Naive thymus-derived CD8-positive, alpha-beta T cell (primary cell): ENCODE measurements at regions not wholly inside any gene's neighbourhood (a gene's known extent, or its start where the extent isn't known, plus 50 kb on each side); places are given as distances from the start of the nearest gene placed in this dataset.

ENCODE experiments used
- ATAC-seq, 2 donors: fragments of 150-1000 bp; cut with Tn5 transposase in 1 of 2; sonication (Bioruptor Pico), chemical (Tn5 transposase) in 1 of 2; 1 replicate in 1 of 2; 2 replicates in 1 of 2; pipeline ENCODE4 v1.10.0; 2021; ENCODE audit warnings: mild to moderate bottlenecking in 2 of 2, moderate library complexity in 2 of 2
- POLR2A ChIA-PET: fragments of 350-600 bp; sonication (Branson Sonifier 250); formaldehyde crosslinking; loops from one replicate; lab custom pipeline; 2021; ENCODE audit warnings: antibody characterized with exemption; lab: Charles Lee
- DNase-seq, 10 donors: peaks; one replicate each; pipeline versions ENCODE4 v3.0.0 to v3.0.0-alpha.2; 2020 to 2022
- H3K27ac Mint-ChIP-seq, 10 donors: one replicate each; pipeline ENCODE4 v1.8.0; 2020 to 2022; ENCODE audit warnings: mild to moderate bottlenecking in 10 of 10, mixed read lengths in 10 of 10, moderate library complexity in 4 of 10, inconsistent platforms in 1 of 10
- H3K27me3 Mint-ChIP-seq, 5 donors: one replicate each; pipeline ENCODE4 v1.8.0; 2021 to 2022; ENCODE audit warnings: mixed read lengths in 5 of 5
- H3K36me3 Mint-ChIP-seq, 3 donors: one replicate each; pipeline ENCODE4 v1.8.0; 2020 to 2022; ENCODE audit warnings: mixed read lengths in 3 of 3, mild to moderate bottlenecking in 2 of 3, inconsistent platforms in 1 of 3
- H3K4me1 Mint-ChIP-seq, 4 donors: one replicate each; pipeline ENCODE4 v1.8.0; 2021 to 2022; ENCODE audit warnings: mixed read lengths in 4 of 4
- H3K4me3 Mint-ChIP-seq, 10 donors: one replicate each; pipeline ENCODE4 v1.8.0; 2020 to 2022; ENCODE audit warnings: mild to moderate bottlenecking in 10 of 10, mixed read lengths in 10 of 10, moderate library complexity in 6 of 10, inconsistent platforms in 1 of 10
- H3K9me3 Mint-ChIP-seq, 9 donors: one replicate each; pipeline ENCODE4 v1.8.0; 2020 to 2022; ENCODE audit warnings: mixed read lengths in 9 of 9, mild to moderate bottlenecking in 3 of 9, inconsistent platforms in 1 of 9, moderate library complexity in 1 of 9

DNA sequence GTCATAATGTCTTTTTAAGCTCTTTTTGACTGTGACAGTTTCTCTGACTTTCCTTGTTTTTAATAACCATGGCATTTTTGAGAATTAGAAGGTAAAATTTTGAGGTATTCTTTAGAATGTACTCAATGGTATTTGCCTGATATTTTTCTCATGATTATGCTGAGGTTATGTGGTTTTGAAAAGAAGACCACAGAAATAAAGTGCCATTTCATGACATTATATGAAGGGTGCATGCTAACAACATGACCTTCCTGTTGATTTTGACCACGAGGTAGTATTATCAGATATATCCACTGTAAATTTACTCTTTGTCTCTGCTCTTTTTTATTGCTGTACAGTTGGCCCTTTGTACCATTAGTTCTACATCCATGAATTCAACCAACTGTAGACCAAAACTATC, 1418.5 kb downstream of the PLA2G4A start:
- peaks cover 0 to 5% (median 0%) of the 10 kb centered on the region in 9 donors for H3K9me3 Mint-ChIP-seq
- no peaks in the 10 kb centered on the region for H3K27me3 Mint-ChIP-seq
- ATAC-seq, result no peak
- DNase-seq, result no peak
- no peak overlapping the region for H3K27ac Mint-ChIP-seq
- no peaks in the 10 kb centered on the region for H3K36me3 Mint-ChIP-seq
- POLR2A ChIA-PET, result no interaction called here
- H3K4me3 Mint-ChIP-seq, result no peak overlapping the region
- H3K4me1 Mint-ChIP-seq, result no peaks in the 10 kb centered on the region

DNA sequence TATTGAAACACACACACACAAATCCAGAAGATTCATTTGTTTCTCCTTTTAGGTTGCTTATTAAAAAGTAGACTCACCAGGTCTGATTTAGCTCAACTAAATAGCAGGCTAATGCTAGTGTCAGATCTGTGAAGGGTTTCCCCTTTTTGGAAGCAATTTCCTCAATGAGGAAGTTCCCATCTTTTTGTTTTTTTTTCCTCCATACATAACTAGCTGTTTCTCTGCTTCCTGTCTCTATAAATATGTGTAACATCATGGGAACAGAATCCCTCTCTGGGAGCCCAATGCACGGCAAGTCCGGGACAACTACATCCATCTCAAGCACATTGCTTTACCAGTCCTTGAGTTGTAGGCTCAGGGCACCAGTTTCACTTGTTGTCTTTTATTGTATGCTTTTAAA, 1421.1 kb downstream of the PLA2G4A start:
- ATAC-seq (no peak), DNase-seq (no peak)
- POLR2A ChIA-PET, result no interaction called here
- H3K36me3 Mint-ChIP-seq, result no peaks in the 10 kb centered on the region
- no peak overlapping the region for H3K27ac Mint-ChIP-seq
- no peak overlapping the region for H3K4me3 Mint-ChIP-seq
- no peaks in the 10 kb centered on the region for H3K27me3 Mint-ChIP-seq
- H3K9me3 Mint-ChIP-seq, result peaks cover 0 to 5% (median 0%) of the 10 kb centered on the region in 9 donors
- no peaks in the 10 kb centered on the region for H3K4me1 Mint-ChIP-seq

DNA sequence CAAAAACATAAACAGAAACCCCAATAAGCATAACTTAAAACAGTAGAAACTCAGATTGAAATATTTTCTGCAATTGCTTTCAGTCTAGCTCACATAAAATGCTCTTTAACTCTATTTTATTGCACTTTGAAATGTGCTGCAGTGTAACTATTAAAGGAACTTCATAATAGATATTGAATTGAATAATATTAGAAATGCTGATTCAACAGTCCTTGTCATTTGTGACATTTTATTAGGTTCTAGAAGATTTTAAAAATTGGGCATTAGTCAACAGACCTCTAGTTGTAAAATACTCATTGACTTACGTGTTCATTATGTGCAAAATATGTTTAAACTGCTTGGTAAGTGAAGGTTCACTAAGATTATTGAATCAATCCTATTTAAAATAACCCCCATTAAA, 1422.3 kb downstream of the PLA2G4A start:
- POLR2A ChIA-PET, result no interaction called here
- H3K27me3 Mint-ChIP-seq, result no peaks in the 10 kb centered on the region
- no peak for DNase-seq
- H3K9me3 Mint-ChIP-seq, result peaks cover 0 to 14% (median 5%) of the 10 kb centered on the region in 9 donors
- H3K4me1 Mint-ChIP-seq, result no peaks in the 10 kb centered on the region
- no peak for ATAC-seq
- no peak overlapping the region for H3K27ac Mint-ChIP-seq
- H3K36me3 Mint-ChIP-seq, result no peaks in the 10 kb centered on the region
- H3K4me3 Mint-ChIP-seq, result no peak overlapping the region

DNA sequence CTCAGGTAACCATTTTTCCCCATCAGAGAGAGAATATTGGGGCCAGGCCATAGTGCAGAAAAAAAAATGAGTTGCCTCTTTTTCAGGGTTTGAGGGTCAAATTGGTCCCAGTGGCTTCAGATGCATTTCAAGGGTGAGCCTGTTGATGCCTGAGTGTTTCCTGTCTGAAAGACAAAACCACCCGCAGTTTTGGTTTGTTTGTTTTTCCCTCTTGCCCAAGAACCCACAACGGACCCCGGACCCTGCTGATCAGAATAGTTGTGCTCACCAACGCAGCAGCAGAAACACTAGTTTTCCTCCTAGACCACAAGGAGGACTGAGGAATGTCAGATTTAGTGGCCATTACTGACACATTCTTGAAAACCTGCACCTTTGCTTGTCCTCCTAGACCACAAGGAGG, 1433.1 kb downstream of the PLA2G4A start:
- H3K36me3 Mint-ChIP-seq, result peaks cover 0 to 7% (median 0%) of the 10 kb centered on the region in 3 donors
- POLR2A ChIA-PET, result no interaction called here
- ATAC-seq, result no peak
- H3K27ac Mint-ChIP-seq, result no peak overlapping the region
- no peak overlapping the region for H3K4me3 Mint-ChIP-seq
- H3K27me3 Mint-ChIP-seq, result no peaks in the 10 kb centered on the region
- peaks cover 5 to 37% (median 31%) of the 10 kb centered on the region in 9 donors for H3K9me3 Mint-ChIP-seq
- DNase-seq, result no peak
- H3K4me1 Mint-ChIP-seq, result no peaks in the 10 kb centered on the region

DNA sequence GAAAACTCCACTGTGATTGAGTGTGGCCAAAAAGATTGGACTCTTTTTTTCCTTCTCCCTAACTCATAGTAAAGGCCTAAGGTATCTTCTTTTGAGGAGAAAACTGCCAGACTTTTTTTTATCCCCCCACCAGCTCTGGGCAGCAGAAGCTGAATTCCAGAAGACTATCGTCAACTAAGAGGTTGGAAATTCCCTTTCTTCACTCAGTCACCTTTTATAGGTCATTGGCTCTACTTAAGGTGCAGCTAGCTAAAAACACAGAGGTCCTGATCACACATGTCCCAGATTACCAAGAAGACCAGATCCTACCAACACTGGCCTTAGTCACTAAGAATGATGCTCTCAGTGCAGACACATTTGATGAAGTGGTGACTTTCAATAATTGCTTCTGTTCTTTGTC, 1441.2 kb downstream of the PLA2G4A start:
- DNase-seq (no peak), ATAC-seq (no peak)
- Mint-ChIP-seq H3K27me3 (no peaks in the 10 kb centered on the region), H3K4me3 (no peak overlapping the region), H3K36me3 (no peaks in the 10 kb centered on the region), H3K9me3 (peaks cover 0 to 16% (median 5%) of the 10 kb centered on the region in 9 donors), H3K27ac (no peak overlapping the region), H3K4me1 (no peaks in the 10 kb centered on the region)
- POLR2A ChIA-PET, result no interaction called here

DNA sequence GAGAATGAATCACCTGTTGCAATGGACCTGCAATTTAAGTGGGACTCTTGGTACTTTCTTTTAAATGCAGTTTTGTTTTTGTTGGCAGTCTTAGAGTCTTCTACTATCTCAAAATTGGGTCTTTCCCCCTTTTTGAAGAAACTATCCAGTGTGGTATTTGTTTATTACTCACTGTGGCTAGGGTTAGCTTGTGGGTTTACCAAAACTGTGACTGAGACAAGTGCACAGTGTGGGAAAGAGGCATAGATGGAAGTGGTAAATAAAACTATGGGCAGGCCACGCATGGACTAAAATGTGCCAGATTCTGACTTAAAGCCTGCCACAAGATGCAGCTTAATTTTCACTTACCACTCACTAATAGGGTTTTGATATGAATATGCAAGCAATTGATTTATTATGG, 1441.7 kb downstream of the PLA2G4A start:
- ATAC-seq (no peak), DNase-seq (no peak)
- H3K9me3 Mint-ChIP-seq, result peaks cover 0 to 14% (median 3%) of the 10 kb centered on the region in 9 donors
- no peak overlapping the region for H3K27ac Mint-ChIP-seq
- no peaks in the 10 kb centered on the region for H3K27me3 Mint-ChIP-seq
- POLR2A ChIA-PET, result no interaction called here
- no peaks in the 10 kb centered on the region for H3K4me1 Mint-ChIP-seq
- H3K36me3 Mint-ChIP-seq, result no peaks in the 10 kb centered on the region
- no peak overlapping the region for H3K4me3 Mint-ChIP-seq

DNA sequence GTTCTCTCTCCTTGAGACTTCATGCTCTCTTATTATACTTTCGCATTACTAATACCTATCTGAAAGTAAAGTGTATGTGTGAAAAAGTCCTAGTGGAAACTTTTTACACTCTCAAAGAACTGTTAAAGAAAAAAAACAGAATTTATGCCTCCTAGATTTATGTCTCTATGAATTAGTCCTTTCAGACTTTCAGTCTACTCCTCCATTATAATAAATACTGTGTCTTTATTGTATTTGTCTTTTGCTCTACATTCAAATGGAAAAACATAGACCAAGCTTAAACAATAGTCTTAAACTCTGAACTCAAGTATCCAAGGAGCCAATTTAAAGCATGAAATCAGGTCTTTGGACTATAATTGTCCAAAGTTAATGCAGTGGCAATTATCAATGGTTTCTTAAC, 1449.0 kb downstream of the PLA2G4A start:
- POLR2A ChIA-PET, result no interaction called here
- H3K4me3 Mint-ChIP-seq, result no peak overlapping the region
- no peaks in the 10 kb centered on the region for H3K4me1 Mint-ChIP-seq
- no peaks in the 10 kb centered on the region for H3K36me3 Mint-ChIP-seq
- ATAC-seq, result no peak
- no peak for DNase-seq
- no peak overlapping the region for H3K27ac Mint-ChIP-seq
- peaks cover 0 to 16% (median 3%) of the 10 kb centered on the region in 9 donors for H3K9me3 Mint-ChIP-seq
- no peaks in the 10 kb centered on the region for H3K27me3 Mint-ChIP-seq

DNA sequence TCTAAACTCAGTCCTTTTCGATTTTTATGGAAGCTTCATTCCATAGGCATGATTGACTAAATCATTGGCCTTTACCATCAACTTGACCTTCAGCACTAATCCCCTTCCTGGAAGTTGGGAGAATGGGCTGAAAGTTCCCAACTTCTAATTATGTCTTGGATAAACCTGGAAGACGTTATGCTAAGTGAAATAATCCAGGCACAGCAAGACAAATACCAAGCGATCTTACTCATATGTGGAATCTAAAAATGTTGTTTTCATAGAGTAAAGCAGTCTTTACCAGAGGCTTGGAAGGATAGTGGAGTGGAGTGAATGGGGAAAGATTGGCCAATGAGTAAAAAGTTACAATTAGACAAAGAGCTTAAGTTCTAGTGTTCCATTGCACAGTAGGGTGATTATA, 1453.2 kb downstream of the PLA2G4A start:
- Mint-ChIP-seq H3K4me1 (no peaks in the 10 kb centered on the region), H3K27me3 (no peaks in the 10 kb centered on the region), H3K36me3 (no peaks in the 10 kb centered on the region), H3K9me3 (peaks cover 0 to 21% (median 4%) of the 10 kb centered on the region in 9 donors), H3K4me3 (no peak overlapping the region), H3K27ac (no peak overlapping the region)
- ATAC-seq (no peak), DNase-seq (no peak)
- POLR2A ChIA-PET, result no interaction called here

DNA sequence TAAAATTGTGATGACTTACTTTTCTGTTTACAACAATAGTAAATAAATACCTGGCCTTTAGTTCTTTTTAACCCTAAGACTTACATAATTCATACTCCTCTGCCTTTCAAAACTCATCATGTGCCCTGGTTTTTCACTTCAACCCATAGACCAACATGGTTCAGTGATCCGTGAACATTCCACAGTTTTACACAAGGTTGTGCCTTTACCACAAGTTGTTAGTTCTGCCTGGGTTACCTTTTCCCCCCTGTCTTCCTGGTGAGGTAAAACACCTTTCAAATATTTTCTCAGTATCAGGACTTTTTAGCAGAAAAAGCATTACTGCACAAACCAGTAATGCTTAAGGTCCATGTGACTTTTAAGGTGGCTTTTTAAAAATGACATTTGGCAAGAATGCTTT, 1466.4 kb downstream of the PLA2G4A start:
- Mint-ChIP-seq H3K27ac (no peak overlapping the region), H3K4me3 (no peak overlapping the region), H3K36me3 (peaks cover 0 to 6% (median 0%) of the 10 kb centered on the region in 3 donors), H3K9me3 (peaks cover 0 to 13% (median 8%) of the 10 kb centered on the region in 9 donors), H3K4me1 (no peaks in the 10 kb centered on the region), H3K27me3 (no peaks in the 10 kb centered on the region)
- POLR2A ChIA-PET, result no interaction called here
- ATAC-seq (no peak), DNase-seq (no peak)

DNA sequence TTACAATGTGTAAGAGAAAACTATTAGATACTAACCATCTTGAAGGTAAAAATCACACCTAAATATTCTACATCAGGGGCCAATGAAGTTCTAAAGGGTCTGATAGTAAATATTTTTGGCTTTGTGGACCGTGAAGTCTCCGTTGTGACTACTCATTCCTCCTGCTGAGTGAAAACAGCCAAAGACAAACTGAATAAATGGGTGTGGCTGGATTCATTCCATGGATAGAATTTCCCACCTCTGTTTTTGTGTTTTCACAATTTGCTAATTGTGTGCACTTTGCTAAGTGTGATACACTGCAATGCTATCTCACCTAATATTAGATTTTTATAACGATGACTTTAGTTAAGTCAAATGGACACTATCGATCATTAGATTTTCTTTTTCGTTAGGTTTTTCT, 1474.0 kb downstream of the PLA2G4A start:
- Mint-ChIP-seq H3K4me1 (no peaks in the 10 kb centered on the region), H3K4me3 (no peak overlapping the region), H3K9me3 (peaks cover 0 to 22% (median 7%) of the 10 kb centered on the region in 9 donors), H3K36me3 (no peaks in the 10 kb centered on the region), H3K27ac (no peak overlapping the region), H3K27me3 (no peaks in the 10 kb centered on the region)
- POLR2A ChIA-PET, result no interaction called here
- DNase-seq, result no peak
- ATAC-seq, result no peak

DNA sequence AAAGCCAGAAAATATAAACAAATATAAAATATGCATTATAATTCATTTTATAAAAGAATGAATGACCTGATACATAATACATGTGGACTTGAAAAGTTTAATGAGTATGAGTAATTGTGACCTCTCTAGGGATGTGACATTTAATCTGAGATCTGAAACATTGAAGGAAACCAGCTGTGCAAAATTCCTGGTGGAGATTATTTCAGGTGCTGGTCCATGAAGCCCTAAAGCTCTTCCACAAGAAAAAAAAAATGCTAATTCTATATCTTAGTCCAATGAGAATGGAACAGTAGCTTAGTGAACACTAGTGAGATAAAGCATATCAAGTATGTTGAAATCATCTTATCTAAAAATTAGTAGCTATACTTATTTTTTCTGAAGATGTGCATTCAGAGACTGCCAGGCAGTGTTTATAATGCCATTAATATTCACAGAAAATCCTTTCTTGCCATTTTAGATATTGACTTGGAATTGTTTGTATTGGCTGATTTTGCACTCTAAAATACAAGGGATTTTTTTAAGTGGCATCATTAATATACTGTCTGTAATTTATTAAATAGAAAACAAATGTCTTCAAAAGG, 1485.9 kb downstream of the PLA2G4A start:
- Mint-ChIP-seq H3K27me3 (no peaks in the 10 kb centered on the region), H3K4me1 (no peaks in the 10 kb centered on the region), H3K36me3 (no peaks in the 10 kb centered on the region), H3K4me3 (no peak overlapping the region), H3K27ac (no peak overlapping the region), H3K9me3 (peaks cover 0 to 5% (median 0%) of the 10 kb centered on the region in 9 donors)
- POLR2A ChIA-PET, result no interaction called here
- DNase-seq, result no peak
- ATAC-seq, result no peak

DNA sequence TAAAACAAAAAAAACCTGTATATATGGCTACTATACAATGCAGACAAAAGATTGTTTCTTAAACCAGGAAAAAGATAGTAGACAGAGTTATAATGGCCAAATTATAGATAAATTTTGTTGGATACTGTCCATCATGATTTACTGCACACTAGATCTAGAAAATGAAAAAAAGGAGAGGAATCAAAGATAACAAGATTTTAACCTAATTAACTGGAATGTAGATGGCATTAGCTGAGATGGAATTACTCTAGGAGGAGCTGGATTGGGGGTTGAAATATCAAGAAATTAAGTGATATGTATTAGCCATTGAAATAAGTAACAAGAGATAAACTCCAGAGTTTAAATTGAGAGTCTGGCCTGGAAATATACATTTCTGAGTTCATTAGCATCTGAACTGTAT, 1489.1 kb downstream of the PLA2G4A start:
- no peak for ATAC-seq
- H3K27ac Mint-ChIP-seq, result no peak overlapping the region
- peaks cover 0 to 17% (median 2%) of the 10 kb centered on the region in 9 donors for H3K9me3 Mint-ChIP-seq

DNA sequence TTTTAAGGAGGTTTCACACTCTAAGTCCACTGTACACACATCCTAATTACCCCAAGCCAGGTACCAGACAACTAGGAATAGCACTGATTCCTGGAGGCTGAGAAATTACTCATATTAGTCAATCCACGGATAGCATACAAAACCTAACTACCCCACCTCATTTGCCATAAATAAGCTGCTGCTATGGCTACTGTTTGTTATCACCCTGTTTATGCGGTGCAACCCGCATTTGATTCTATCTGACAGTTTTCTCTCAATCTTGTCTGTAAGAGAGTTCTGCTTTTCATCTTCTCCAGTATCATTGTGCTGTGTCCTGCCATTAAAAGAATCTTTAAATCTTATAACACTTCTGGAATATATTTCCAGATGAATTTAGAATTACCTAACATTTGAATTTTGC, 1496.5 kb downstream of the PLA2G4A start:
- ATAC-seq, result no peak
- POLR2A ChIA-PET, result no interaction called here

More for the DNA sequence above, 1489.1 kb downstream of the PLA2G4A start:
- no peak for DNase-seq
- Mint-ChIP-seq H3K36me3 (no peaks in the 10 kb centered on the region), H3K27me3 (no peaks in the 10 kb centered on the region), H3K4me3 (no peak overlapping the region), H3K4me1 (no peaks in the 10 kb centered on the region)
- POLR2A ChIA-PET, result no interaction called here

DNA sequence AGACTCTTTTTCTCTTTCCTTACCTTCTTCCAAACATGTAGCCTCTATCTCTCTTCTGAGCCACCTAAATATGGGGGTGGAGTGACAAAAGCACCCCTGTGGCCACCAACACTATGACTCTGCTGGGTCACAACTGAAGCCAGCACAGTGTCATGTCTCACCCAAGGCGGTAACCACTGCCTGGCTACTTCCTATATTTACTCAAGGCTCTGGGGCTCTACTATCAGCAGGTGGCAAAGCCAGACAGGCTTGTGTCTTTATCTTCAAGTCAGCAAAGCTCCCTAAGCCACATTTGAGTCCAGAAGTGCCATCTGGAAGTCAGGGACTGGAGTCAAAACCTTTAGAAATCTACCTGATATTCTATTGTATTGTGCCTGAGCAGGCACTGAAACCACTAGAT, 1515.2 kb downstream of the PLA2G4A start:
- POLR2A ChIA-PET, result no interaction called here
- H3K4me1 Mint-ChIP-seq, result no peaks in the 10 kb centered on the region
- H3K9me3 Mint-ChIP-seq, result peaks cover 0 to 12% (median 6%) of the 10 kb centered on the region in 9 donors
- no peak overlapping the region for H3K27ac Mint-ChIP-seq
- H3K27me3 Mint-ChIP-seq, result no peaks in the 10 kb centered on the region
- no peak for DNase-seq
- no peak overlapping the region for H3K4me3 Mint-ChIP-seq
- H3K36me3 Mint-ChIP-seq, result no peaks in the 10 kb centered on the region
- ATAC-seq, result no peak

More for the DNA sequence above, 1496.5 kb downstream of the PLA2G4A start:
- Mint-ChIP-seq H3K4me3 (no peak overlapping the region), H3K9me3 (peaks cover 0 to 12% (median 2%) of the 10 kb centered on the region in 9 donors), H3K36me3 (no peaks in the 10 kb centered on the region), H3K27me3 (no peaks in the 10 kb centered on the region), H3K4me1 (no peaks in the 10 kb centered on the region), H3K27ac (no peak overlapping the region)
- DNase-seq, result no peak
